ENCODE measurements at regions not wholly inside any gene's neighbourhood (a gene's known extent, or its start where the extent isn't known, plus 50 kb on each side); places are given as distances from the start of the nearest gene placed in this dataset.

DNA sequence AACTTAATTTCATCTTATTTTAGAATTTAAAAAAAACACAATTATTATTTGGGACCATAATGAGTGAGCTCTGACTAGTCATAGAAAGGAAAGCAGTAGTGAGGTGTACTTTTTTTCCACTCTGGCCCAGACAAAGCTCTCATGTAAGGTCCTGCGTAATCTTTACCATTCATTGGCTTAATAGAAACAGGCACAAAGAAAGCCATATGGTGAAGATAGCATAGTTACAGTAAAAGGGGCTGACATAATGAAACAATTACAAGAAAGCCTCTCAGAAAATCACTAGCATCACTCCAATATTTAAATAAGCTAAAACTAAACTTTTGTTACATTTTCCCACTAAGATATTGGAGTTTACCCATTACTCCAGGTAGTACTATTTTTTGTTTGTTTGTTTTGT, 384.6 kb upstream of the ALCAM start:
- DNase-seq (ENCODE audit: low spot score) (no peak), ATAC-seq (ENCODE audit: insufficient number of reproducible peaks, low FRiP score, low read depth) (no peak)
- Histone ChIP-seq H3K27ac (no peak overlapping the region), H3K4me3 (no peak overlapping the region), H3K27me3 (replicated peaks; ENCODE audit: insufficient read depth) (no peaks in the 10 kb centered on the region), H3K36me3 (no peaks in the 10 kb centered on the region), H3K4me1 (ENCODE audit: control insufficient read depth in 1 of 2, low read depth in 2 of 2) (no peaks in the 10 kb centered on the region), H3K9me3 (no peaks in the 10 kb centered on the region)
- TF ChIP-seq, protein P1, sequence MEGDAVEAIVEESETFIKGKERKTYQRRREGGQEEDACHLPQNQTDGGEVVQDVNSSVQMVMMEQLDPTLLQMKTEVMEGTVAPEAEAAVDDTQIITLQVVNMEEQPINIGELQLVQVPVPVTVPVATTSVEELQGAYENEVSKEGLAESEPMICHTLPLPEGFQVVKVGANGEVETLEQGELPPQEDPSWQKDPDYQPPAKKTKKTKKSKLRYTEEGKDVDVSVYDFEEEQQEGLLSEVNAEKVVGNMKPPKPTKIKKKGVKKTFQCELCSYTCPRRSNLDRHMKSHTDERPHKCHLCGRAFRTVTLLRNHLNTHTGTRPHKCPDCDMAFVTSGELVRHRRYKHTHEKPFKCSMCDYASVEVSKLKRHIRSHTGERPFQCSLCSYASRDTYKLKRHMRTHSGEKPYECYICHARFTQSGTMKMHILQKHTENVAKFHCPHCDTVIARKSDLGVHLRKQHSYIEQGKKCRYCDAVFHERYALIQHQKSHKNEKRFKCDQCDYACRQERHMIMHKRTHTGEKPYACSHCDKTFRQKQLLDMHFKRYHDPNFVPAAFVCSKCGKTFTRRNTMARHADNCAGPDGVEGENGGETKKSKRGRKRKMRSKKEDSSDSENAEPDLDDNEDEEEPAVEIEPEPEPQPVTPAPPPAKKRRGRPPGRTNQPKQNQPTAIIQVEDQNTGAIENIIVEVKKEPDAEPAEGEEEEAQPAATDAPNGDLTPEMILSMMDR (IDR thresholded peaks at IDR 0.05): no peak

GRCh38 chr3:104987859-104988258, 378.9 kb upstream of the ALCAM start:
- Histone ChIP-seq H3K36me3 (no peaks in the 10 kb centered on the region), H3K27me3 (replicated peaks; ENCODE audit: insufficient read depth) (no peaks in the 10 kb centered on the region), H3K4me1 (ENCODE audit: control insufficient read depth in 1 of 2, low read depth in 2 of 2) (no peaks in the 10 kb centered on the region), H3K4me3 (no peak overlapping the region), H3K9me3 (no peaks in the 10 kb centered on the region), H3K27ac (no peak overlapping the region)
- TF ChIP-seq, protein P1 (IDR thresholded peaks at IDR 0.05): no peak
- DNase-seq (ENCODE audit: low spot score): no peak
- no peak for ATAC-seq (ENCODE audit: insufficient number of reproducible peaks, low FRiP score, low read depth)

- TF ChIP-seq, protein P1 (IDR thresholded peaks at IDR 0.05): no peak
- Histone ChIP-seq H3K9me3 (no peaks in the 10 kb centered on the region), H3K27ac (no peak overlapping the region), H3K4me3 (no peak overlapping the region), H3K36me3 (no peaks in the 10 kb centered on the region), H3K27me3 (replicated peaks; ENCODE audit: insufficient read depth) (no peaks in the 10 kb centered on the region), H3K4me1 (ENCODE audit: control insufficient read depth in 1 of 2, low read depth in 2 of 2) (no peaks in the 10 kb centered on the region)
- no peak for ATAC-seq (ENCODE audit: insufficient number of reproducible peaks, low FRiP score, low read depth)
- no peak for DNase-seq (ENCODE audit: low spot score)
These were observed 378.2 kb upstream of the ALCAM start for GRCh38 chr3:104988496-104988895.

- ATAC-seq (ENCODE audit: insufficient number of reproducible peaks, low FRiP score, low read depth) (no peak), DNase-seq (ENCODE audit: low spot score) (no peak)
- Histone ChIP-seq H3K4me1 (ENCODE audit: control insufficient read depth in 1 of 2, low read depth in 2 of 2) (no peaks in the 10 kb centered on the region), H3K36me3 (no peaks in the 10 kb centered on the region), H3K27ac (no peak overlapping the region), H3K9me3 (no peaks in the 10 kb centered on the region), H3K4me3 (no peak overlapping the region), H3K27me3 (replicated peaks; ENCODE audit: insufficient read depth) (no peaks in the 10 kb centered on the region)
- TF ChIP-seq, protein P1 (IDR thresholded peaks at IDR 0.05): no peak
These were observed 376.8 kb upstream of the ALCAM start for GRCh38 chr3:104989878-104990277.

- Histone ChIP-seq H3K27me3 (replicated peaks; ENCODE audit: insufficient read depth) (no peaks in the 10 kb centered on the region), H3K9me3 (no peaks in the 10 kb centered on the region), H3K4me1 (ENCODE audit: control insufficient read depth in 1 of 2, low read depth in 2 of 2) (no peaks in the 10 kb centered on the region), H3K27ac (no peak overlapping the region), H3K36me3 (no peaks in the 10 kb centered on the region), H3K4me3 (no peak overlapping the region)
- ATAC-seq (ENCODE audit: insufficient number of reproducible peaks, low FRiP score, low read depth) (no peak), DNase-seq (ENCODE audit: low spot score) (no peak)
- TF ChIP-seq, protein P1 (IDR thresholded peaks at IDR 0.05): no peak
These were observed 376.0 kb upstream of the ALCAM start for GRCh38 chr3:104990758-104991157.

Data from thoracic aorta (tissue), 2 donors.